GM12891 (cell line): ENCODE measurements at regions not wholly inside any gene's neighbourhood (a gene's known extent, or its start where the extent isn't known, plus 50 kb on each side); places are given as distances from the start of the nearest gene placed in this dataset.

Experiments
- POLR2A ChIP-seq: IDR thresholded peaks from 2 replicates; pipeline ENCODE4 v1.6.1; 2011; ENCODE audit warnings: low read depth, low read length, control low read depth
- POLR2AphosphoS5 ChIP-seq: IDR thresholded peaks from 2 replicates; pipeline ENCODE4 v1.6.1; 2011; ENCODE audit warnings: low read depth, low read length, control low read depth
- TAF1 ChIP-seq: IDR thresholded peaks from 2 replicates; pipeline ENCODE4 v1.6.1; 2011; ENCODE audit warnings: low read depth, low read length, control low read depth

DNA sequence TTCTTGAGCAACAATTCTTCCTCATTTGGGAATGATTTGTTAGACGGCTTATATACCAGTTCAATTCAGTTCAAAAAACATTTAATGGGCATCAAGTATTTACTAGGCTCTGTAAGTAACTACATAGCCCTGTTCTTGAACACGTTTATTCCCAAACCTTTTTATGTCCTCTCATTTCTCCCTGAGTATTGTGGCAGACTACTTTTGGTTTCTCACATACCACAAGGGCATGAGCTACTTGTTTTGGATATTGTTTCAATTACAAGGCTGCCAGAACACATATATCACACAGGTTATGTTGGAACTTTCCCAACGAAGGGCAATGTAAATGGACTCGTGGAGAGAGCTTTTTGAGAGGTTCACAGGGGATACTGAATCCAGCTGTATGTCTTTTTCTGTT is 363.8 kb upstream of the NAALADL2 start:
- TF ChIP-seq POLR2A (no peak), POLR2AphosphoS5 (no peak), TAF1 (no peak)
